Right lobe of liver (tissue), 4 donors: ENCODE measurements at regions not wholly inside any gene's neighbourhood (a gene's known extent, or its start where the extent isn't known, plus 50 kb on each side); places are given as distances from the start of the nearest gene placed in this dataset.

Experiments
- CTCF ChIP-seq, 4 donors: fragments of 200-600 bp in 3 of 4; fragments of 450-650 bp in 1 of 4; IDR thresholded peaks; one replicate each; pipeline versions ENCODE4 v1.5.1 to v1.8.0; 2016 to 2022; ENCODE audit warnings: antibody characterized with exemption in 4 of 4, mild to moderate bottlenecking in 2 of 4
- POLR2A ChIP-seq: fragments of 450-650 bp; IDR thresholded peaks from one replicate; pipeline ENCODE4 v1.6.1; 2017; ENCODE audit warnings: antibody characterized with exemption, mild to moderate bottlenecking
- donor health status: DM: no; HTN: no; CAD: no.
- donor health status: DM: no; HTN: no; CAD: no.
- donor health status: DM: no; HTN: yes; CAD: no.

GRCh38 chr22:48591286-48592065 is 1236.2 kb downstream of the BRD1 start:
- no peak for TF ChIP-seq CTCF (IDR thresholded peaks at IDR 0.05)
- TF ChIP-seq POLR2A = no peak
